Erythroblast (primary cell): ENCODE measurements at regions not wholly inside any gene's neighbourhood (a gene's known extent, or its start where the extent isn't known, plus 50 kb on each side); places are given as distances from the start of the nearest gene placed in this dataset.

Source experiments
- GATA1 ChIP-seq: IDR thresholded peaks from 2 replicates; pipeline ENCODE4 v1.6.1; 2011; ENCODE audit warnings: low read depth, mild to moderate bottlenecking, control low read depth, low read length, moderate library complexity
- POLR2A ChIP-seq: IDR thresholded peaks from 2 replicates; pipeline ENCODE4 v1.6.1; 2011; ENCODE audit warnings: mild to moderate bottlenecking, low read length

DNA sequence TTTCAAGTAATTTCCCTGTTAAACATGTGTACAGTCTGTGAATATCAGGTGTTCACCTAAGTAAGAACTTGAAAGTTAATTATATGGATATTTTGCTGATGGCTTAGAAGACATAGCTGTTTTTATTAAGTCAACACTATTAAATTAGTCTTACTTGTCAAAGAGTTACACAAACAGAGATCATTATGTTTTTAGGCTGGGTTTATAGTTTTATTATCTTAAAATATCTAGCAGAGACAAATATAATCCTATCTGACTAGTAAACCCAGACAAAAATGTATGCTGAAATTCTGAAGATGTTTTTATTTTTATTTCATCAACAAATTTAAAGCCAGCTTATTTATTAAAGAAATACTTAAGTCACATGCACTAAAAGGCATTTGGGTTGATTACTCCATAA is 51.2 kb upstream of the CCK start:
- TF ChIP-seq POLR2A = no peak
- no peak for TF ChIP-seq GATA1
